ENCODE measurements at regions not wholly inside any gene's neighbourhood (a gene's known extent, or its start where the extent isn't known, plus 50 kb on each side); places are given as distances from the start of the nearest gene placed in this dataset.

GRCh38 chr3:117463276-117464115, 753.9 kb downstream of the TUSC7 start:
- DNase-seq (ENCODE audit: low spot score), result no peak

GRCh38 chr3:117471831-117472230, 762.3 kb downstream of the TUSC7 start:
- DNase-seq (ENCODE audit: low spot score), result no peak

- no peak for DNase-seq (ENCODE audit: low spot score)
Measured at GRCh38 chr3:117473981-117474538, 764.5 kb downstream of the TUSC7 start.

GRCh38 chr3:117476572-117476971, 767.0 kb downstream of the TUSC7 start:
- DNase-seq (ENCODE audit: low spot score), result no peak

- DNase-seq (ENCODE audit: low spot score), result no peak
Measured at GRCh38 chr3:117477214-117477755, 767.7 kb downstream of the TUSC7 start.

- no peak for DNase-seq (ENCODE audit: low spot score)
Measured at GRCh38 chr3:117479095-117479494, 769.5 kb downstream of the TUSC7 start.

GRCh38 chr3:117480525-117480924, 770.9 kb downstream of the TUSC7 start:
- no peak for DNase-seq (ENCODE audit: low spot score)

- no peak for DNase-seq (ENCODE audit: low spot score)
Measured at GRCh38 chr3:117480972-117481371, 771.4 kb downstream of the TUSC7 start.

- no peak for DNase-seq (ENCODE audit: low spot score)
Measured at GRCh38 chr3:117483839-117484238, 774.3 kb downstream of the TUSC7 start.

GRCh38 chr3:117485841-117486240, 776.3 kb downstream of the TUSC7 start:
- no peak for DNase-seq (ENCODE audit: low spot score)

GRCh38 chr3:117486719-117487716, 777.4 kb downstream of the TUSC7 start:
- DNase-seq (ENCODE audit: low spot score), result no peak

- DNase-seq (ENCODE audit: low spot score), result no peak
Measured at GRCh38 chr3:117488983-117489382, 779.4 kb downstream of the TUSC7 start.

GRCh38 chr3:117489663-117490079, 780.1 kb downstream of the TUSC7 start:
- no peak for DNase-seq (ENCODE audit: low spot score)

- DNase-seq (ENCODE audit: low spot score), result no peak
Measured at GRCh38 chr3:117490716-117491115, 781.1 kb downstream of the TUSC7 start.

- DNase-seq (ENCODE audit: low spot score), result no peak
Measured at GRCh38 chr3:117495620-117496019, 786.0 kb downstream of the TUSC7 start.

GRCh38 chr3:117499189-117499870, 789.8 kb downstream of the TUSC7 start:
- no peak for DNase-seq (ENCODE audit: low spot score)

GRCh38 chr3:117507958-117508357, 798.4 kb downstream of the TUSC7 start:
- no peak for DNase-seq (ENCODE audit: low spot score)

- no peak for DNase-seq (ENCODE audit: low spot score)
Measured at GRCh38 chr3:117509858-117510257, 800.3 kb downstream of the TUSC7 start.

- DNase-seq (ENCODE audit: low spot score), result peak; percentile 45
Measured at GRCh38 chr3:117510396-117510795, 800.8 kb downstream of the TUSC7 start.

- DNase-seq (ENCODE audit: low spot score), result no peak
Measured at GRCh38 chr3:117512975-117513374, 803.4 kb downstream of the TUSC7 start.

- DNase-seq (ENCODE audit: low spot score), result no peak
Measured at GRCh38 chr3:117515309-117515708, 805.7 kb downstream of the TUSC7 start.

GRCh38 chr3:117518364-117518763, 808.8 kb downstream of the TUSC7 start:
- DNase-seq (ENCODE audit: low spot score), result no peak
